ENCODE measurements at regions not wholly inside any gene's neighbourhood (a gene's known extent, or its start where the extent isn't known, plus 50 kb on each side); places are given as distances from the start of the nearest gene placed in this dataset.
"Not testable (repeated sequence)": the region's sequence is repeated elsewhere in the genome, so short reads cannot be mapped to it uniquely, and the experiment has no call there.

- Histone ChIP-seq H3K9me3 (no peaks in the 10 kb centered on the region), H4K20me1 (ENCODE audit: insufficient read depth) (no peaks in the 10 kb centered on the region), H3K9me2 (no peaks in the 10 kb centered on the region), H3K4me2 (no peak overlapping the region), H3K27ac (ENCODE audit: low read depth in 2 of 2, low read length in 1 of 2) (no peak overlapping the region), H3K79me2 (ENCODE audit: insufficient read depth) (no peaks in the 10 kb centered on the region), H3K4me1 (ENCODE audit: control insufficient read depth in 1 of 2, insufficient read depth in 2 of 2, low read depth in 1 of 2, low read length in 1 of 2) (no peaks in the 10 kb centered on the region), H3K27me3 (ENCODE audit: insufficient read depth) (no peaks in the 10 kb centered on the region), H2AFZ (ENCODE audit: low read depth) (no peak overlapping the region), H3K9ac (no peak overlapping the region), H3K4me3 (ENCODE audit: low read depth in 2 of 2, low read length in 1 of 2) (no peak overlapping the region), H3K36me3 (replicated peaks in 1 of 2; ENCODE audit: control insufficient read depth in 1 of 2, insufficient read depth in 2 of 2, low read length in 1 of 2) (no peaks in the 10 kb centered on the region), H3F3A (replicated peaks; ENCODE audit: insufficient read depth) (no peaks in the 10 kb centered on the region)
- WGBS (ENCODE audit: low lambda C conversion rate), result 28% methylated on average over 4 of the region's 4 CpGs
- TF ChIP-seq EZH2phosphoT487 (IDR thresholded peaks at IDR 0.05; ENCODE audit: borderline replicate concordance, low read depth) (no peak), RAD21 (IDR thresholded peaks at IDR 0.05; ENCODE audit: low read length) (no peak), RCOR1 (IDR thresholded peaks at IDR 0.05; ENCODE audit: low read length) (no peak), ELF1 (IDR thresholded peaks at IDR 0.05) (no peak), RFX5 (IDR thresholded peaks at IDR 0.05; ENCODE audit: low read length) (no peak), FOXJ3 (CRISPR knock-in tag; IDR thresholded peaks at IDR 0.05) (no peak), TCF12 (IDR thresholded peaks at IDR 0.05) (no peak), ZBTB33 (IDR thresholded peaks at IDR 0.05; ENCODE audit: borderline replicate concordance, low read depth) (no peak), MEF2A (IDR thresholded peaks at IDR 0.05; ENCODE audit: borderline replicate concordance, low read depth) (no peak), IRF3 (IDR thresholded peaks at IDR 0.05; ENCODE audit: low read depth, low read length) (no peak), EP300 (IDR thresholded peaks at IDR 0.05; ENCODE audit: borderline replicate concordance in 1 of 2, low read depth in 1 of 2, low read length in 1 of 2) (no peak), SMC3 (IDR thresholded peaks at IDR 0.05; ENCODE audit: low read depth, low read length) (no peak)
- DNase-seq, result no peak
- ChIA-PET POLR2A (interaction anchor here (0.6 kb wide), 1 partner anchor 516 kb away, joined by 4 read pairs; no protein-coding TSS in a partner anchor), CTCF (interaction anchor here (0.6 kb wide), 2 partner anchors 41 to 116 kb away, joined by 3 read pairs; no protein-coding TSS in a partner anchor)
Observed at GRCh38 chr19:20470345-20471135, 95.0 kb downstream of the ZNF737 start.

- H3K36me3 ChIP-seq (replicated peaks in 1 of 2; ENCODE audit: control insufficient read depth in 1 of 2, insufficient read depth in 2 of 2, low read length in 1 of 2); H3K4me1 ChIP-seq (ENCODE audit: control insufficient read depth in 1 of 2, insufficient read depth in 2 of 2, low read depth in 1 of 2, low read length in 1 of 2); H4K20me1 ChIP-seq (ENCODE audit: insufficient read depth); H3K27me3 ChIP-seq (ENCODE audit: insufficient read depth); H3F3A ChIP-seq (replicated peaks; ENCODE audit: insufficient read depth); H3K9me2 ChIP-seq; H3K4me2 ChIP-seq; H3K9me3 ChIP-seq; H3K9ac ChIP-seq; POLR2A ChIA-PET; H2AFZ ChIP-seq (ENCODE audit: low read depth); CTCF ChIA-PET; H3K4me3 ChIP-seq (ENCODE audit: low read depth in 2 of 2, low read length in 1 of 2); H3K79me2 ChIP-seq (ENCODE audit: insufficient read depth); H3K27ac ChIP-seq (ENCODE audit: low read depth in 2 of 2, low read length in 1 of 2); DNase-seq: not testable (repeated sequence)
Observed at GRCh38 chr19:20466638-20466990, 99.0 kb downstream of the ZNF737 start.

GRCh38 chr19:20465922-20466637, 99.5 kb downstream of the ZNF737 start:
- whole genome bisulfite sequencing (ENCODE audit: low lambda C conversion rate), result 10% methylated on average over 5 of the region's 5 CpGs
- H4K20me1 ChIP-seq (ENCODE audit: insufficient read depth); H3K4me2 ChIP-seq; H3K9ac ChIP-seq; DNase-seq; H3K9me2 ChIP-seq; H3K27ac ChIP-seq (ENCODE audit: low read depth in 2 of 2, low read length in 1 of 2); H3K27me3 ChIP-seq (ENCODE audit: insufficient read depth); H3F3A ChIP-seq (replicated peaks; ENCODE audit: insufficient read depth); H3K4me1 ChIP-seq (ENCODE audit: control insufficient read depth in 1 of 2, insufficient read depth in 2 of 2, low read depth in 1 of 2, low read length in 1 of 2); H3K9me3 ChIP-seq; H3K4me3 ChIP-seq (ENCODE audit: low read depth in 2 of 2, low read length in 1 of 2); POLR2A ChIA-PET; H2AFZ ChIP-seq (ENCODE audit: low read depth); H3K36me3 ChIP-seq (replicated peaks in 1 of 2; ENCODE audit: control insufficient read depth in 1 of 2, insufficient read depth in 2 of 2, low read length in 1 of 2); CTCF ChIA-PET; H3K79me2 ChIP-seq (ENCODE audit: insufficient read depth): not testable (repeated sequence)

Measured in SK-N-SH (cell line).